ENCODE measurements at regions not wholly inside any gene's neighbourhood (a gene's known extent, or its start where the extent isn't known, plus 50 kb on each side); places are given as distances from the start of the nearest gene placed in this dataset.

- no peak for TF ChIP-seq POLR2A (IDR thresholded peaks at IDR 0.05)
- TF ChIP-seq, protein P1, sequence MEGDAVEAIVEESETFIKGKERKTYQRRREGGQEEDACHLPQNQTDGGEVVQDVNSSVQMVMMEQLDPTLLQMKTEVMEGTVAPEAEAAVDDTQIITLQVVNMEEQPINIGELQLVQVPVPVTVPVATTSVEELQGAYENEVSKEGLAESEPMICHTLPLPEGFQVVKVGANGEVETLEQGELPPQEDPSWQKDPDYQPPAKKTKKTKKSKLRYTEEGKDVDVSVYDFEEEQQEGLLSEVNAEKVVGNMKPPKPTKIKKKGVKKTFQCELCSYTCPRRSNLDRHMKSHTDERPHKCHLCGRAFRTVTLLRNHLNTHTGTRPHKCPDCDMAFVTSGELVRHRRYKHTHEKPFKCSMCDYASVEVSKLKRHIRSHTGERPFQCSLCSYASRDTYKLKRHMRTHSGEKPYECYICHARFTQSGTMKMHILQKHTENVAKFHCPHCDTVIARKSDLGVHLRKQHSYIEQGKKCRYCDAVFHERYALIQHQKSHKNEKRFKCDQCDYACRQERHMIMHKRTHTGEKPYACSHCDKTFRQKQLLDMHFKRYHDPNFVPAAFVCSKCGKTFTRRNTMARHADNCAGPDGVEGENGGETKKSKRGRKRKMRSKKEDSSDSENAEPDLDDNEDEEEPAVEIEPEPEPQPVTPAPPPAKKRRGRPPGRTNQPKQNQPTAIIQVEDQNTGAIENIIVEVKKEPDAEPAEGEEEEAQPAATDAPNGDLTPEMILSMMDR (IDR thresholded peaks at IDR 0.05), result no peak
Measured at GRCh38 chr7:124251636-124252035, 218.8 kb upstream of the TMEM229A start.
